Vagina (tissue), 2 donors: ENCODE measurements at regions not wholly inside any gene's neighbourhood (a gene's known extent, or its start where the extent isn't known, plus 50 kb on each side); places are given as distances from the start of the nearest gene placed in this dataset.

Source experiments
- POLR2AphosphoS5 ChIP-seq, 2 donors: sonication (generic); formaldehyde crosslinking; IDR thresholded peaks; one replicate each; pipeline ENCODE4 v1.9.0; 2017; ENCODE audit warnings: antibody characterized with exemption in 2 of 2, mild to moderate bottlenecking in 2 of 2, low read depth in 1 of 2; ENCODE audit not compliant: insufficient read depth in 1 of 2
- TF ChIP-seq, protein P1 (sequence below), 3 experiments: fragments of 450-650 bp in 2 of 3; fragments of 200-600 bp in 1 of 3; sonication (generic) in 1 of 3; IDR thresholded peaks; one replicate each; pipeline ENCODE4 v1.5.1; 2017 to 2019; ENCODE audit warnings: antibody characterized with exemption in 3 of 3, mild to moderate bottlenecking in 2 of 3, moderate library complexity in 2 of 3

DNA sequence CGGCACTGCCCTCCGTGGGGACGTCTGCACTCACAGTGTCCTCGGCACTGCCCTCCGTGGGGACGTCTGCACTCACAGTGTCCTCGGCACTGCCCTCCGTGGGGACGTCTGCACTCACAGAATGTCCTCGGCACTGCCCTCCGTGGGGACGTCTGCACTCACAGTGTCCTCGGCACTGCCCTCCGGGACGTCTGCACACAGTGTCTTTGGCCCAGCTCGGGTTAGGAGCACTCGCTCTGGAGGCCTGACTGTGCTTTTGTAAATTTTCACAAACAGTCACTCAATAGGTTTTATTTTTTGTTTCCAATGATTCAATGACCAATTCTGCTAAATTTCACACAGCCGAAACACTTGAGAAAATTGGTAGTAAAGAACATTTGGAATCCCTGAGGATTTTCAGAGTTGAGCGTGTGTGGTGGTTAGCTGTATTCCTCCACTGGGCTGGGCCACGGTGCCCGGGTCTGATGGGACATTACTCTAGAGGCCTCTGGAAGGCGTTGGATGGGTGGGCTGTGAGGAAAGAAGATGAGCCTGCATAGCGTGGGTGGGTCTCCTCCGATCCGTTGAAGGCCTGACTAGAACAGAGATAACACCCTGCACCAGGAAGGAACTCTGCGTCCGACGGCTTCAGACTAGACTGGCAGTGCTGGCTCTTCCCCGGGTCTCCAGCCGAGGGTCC is 134.8 kb downstream of the RTP5 start:
- TF ChIP-seq POLR2AphosphoS5 (IDR thresholded peaks at IDR 0.05; ENCODE audit: insufficient read depth in 1 of 2, low read depth in 1 of 2) = no peak
- TF ChIP-seq, protein P1, sequence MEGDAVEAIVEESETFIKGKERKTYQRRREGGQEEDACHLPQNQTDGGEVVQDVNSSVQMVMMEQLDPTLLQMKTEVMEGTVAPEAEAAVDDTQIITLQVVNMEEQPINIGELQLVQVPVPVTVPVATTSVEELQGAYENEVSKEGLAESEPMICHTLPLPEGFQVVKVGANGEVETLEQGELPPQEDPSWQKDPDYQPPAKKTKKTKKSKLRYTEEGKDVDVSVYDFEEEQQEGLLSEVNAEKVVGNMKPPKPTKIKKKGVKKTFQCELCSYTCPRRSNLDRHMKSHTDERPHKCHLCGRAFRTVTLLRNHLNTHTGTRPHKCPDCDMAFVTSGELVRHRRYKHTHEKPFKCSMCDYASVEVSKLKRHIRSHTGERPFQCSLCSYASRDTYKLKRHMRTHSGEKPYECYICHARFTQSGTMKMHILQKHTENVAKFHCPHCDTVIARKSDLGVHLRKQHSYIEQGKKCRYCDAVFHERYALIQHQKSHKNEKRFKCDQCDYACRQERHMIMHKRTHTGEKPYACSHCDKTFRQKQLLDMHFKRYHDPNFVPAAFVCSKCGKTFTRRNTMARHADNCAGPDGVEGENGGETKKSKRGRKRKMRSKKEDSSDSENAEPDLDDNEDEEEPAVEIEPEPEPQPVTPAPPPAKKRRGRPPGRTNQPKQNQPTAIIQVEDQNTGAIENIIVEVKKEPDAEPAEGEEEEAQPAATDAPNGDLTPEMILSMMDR (IDR thresholded peaks at IDR 0.05) = no peak
